SK-N-SH (cell line): ENCODE measurements at regions not wholly inside any gene's neighbourhood (a gene's known extent, or its start where the extent isn't known, plus 50 kb on each side); places are given as distances from the start of the nearest gene placed in this dataset.

Experiments used
- CHD2 ChIP-seq: fragments of 150-350 bp; IDR thresholded peaks from 2 replicates; pipeline ENCODE4 v1.6.1; 2018; ENCODE audit warnings: low read length; ENCODE audit not compliant: partially characterized antibody
- ELF1 ChIP-seq: IDR thresholded peaks from 2 replicates; pipeline ENCODE4 v1.4.0; 2012
- EP300 ChIP-seq, 2 experiments: IDR thresholded peaks; 2 replicates each; pipeline versions ENCODE4 v1.4.0 to v1.6.1; 2012; ENCODE audit warnings: borderline replicate concordance in 1 of 2, low read depth in 1 of 2, low read length in 1 of 2
- EZH2phosphoT487 ChIP-seq: fragments of 200-600 bp; sonication (generic); IDR thresholded peaks from 2 replicates; pipeline ENCODE4 v1.6.1; 2017; ENCODE audit warnings: low read depth, mixed run types, mild to moderate bottlenecking, antibody characterized with exemption, moderate library complexity, borderline replicate concordance
- FOXJ3 ChIP-seq: sonication (generic); formaldehyde crosslinking; IDR thresholded peaks from 2 replicates; pipeline ENCODE4 v1.5.1; 2020; ENCODE audit warnings: mild to moderate bottlenecking, missing genetic modification reagents
- FOXM1 ChIP-seq: IDR thresholded peaks from 2 replicates; pipeline ENCODE4 v1.4.0; 2012; ENCODE audit warnings: low read depth, mild to moderate bottlenecking
- JUND ChIP-seq: IDR thresholded peaks from 2 replicates; pipeline ENCODE4 v1.4.0; 2012
- NRF1 ChIP-seq: IDR thresholded peaks from 2 replicates; pipeline ENCODE4 v1.6.1; 2012; ENCODE audit warnings: low read depth, mild to moderate bottlenecking, low read length
- POLR2AphosphoS5 ChIP-seq: IDR thresholded peaks from 2 replicates; pipeline ENCODE4 v1.6.1; 2012; ENCODE audit warnings: low read depth, low read length
- RAD21 ChIP-seq: IDR thresholded peaks from 2 replicates; pipeline ENCODE4 v1.6.1; 2012; ENCODE audit warnings: mild to moderate bottlenecking, low read length
- RFX5 ChIP-seq: IDR thresholded peaks from 2 replicates; pipeline ENCODE4 v1.6.1; 2012; ENCODE audit warnings: mild to moderate bottlenecking, improper control_type of control experiment, low read length
- SIN3A ChIP-seq: IDR thresholded peaks from 2 replicates; pipeline ENCODE4 v1.6.1; 2012; ENCODE audit warnings: low read depth, mild to moderate bottlenecking, low read length, moderate library complexity, borderline replicate concordance
- TF ChIP-seq, protein P1 (sequence below): fragments of 200-600 bp; sonication (generic); IDR thresholded peaks from 2 replicates; pipeline ENCODE4 v1.6.1; 2017; ENCODE audit warnings: antibody characterized with exemption, mild to moderate bottlenecking, moderate library complexity
- TF ChIP-seq, protein P2 (sequence below): IDR thresholded peaks from 2 replicates; pipeline ENCODE4 v1.4.0; 2012; ENCODE audit warnings: low read depth

- TF ChIP-seq NRF1 = no peak
- TF ChIP-seq, protein P1, sequence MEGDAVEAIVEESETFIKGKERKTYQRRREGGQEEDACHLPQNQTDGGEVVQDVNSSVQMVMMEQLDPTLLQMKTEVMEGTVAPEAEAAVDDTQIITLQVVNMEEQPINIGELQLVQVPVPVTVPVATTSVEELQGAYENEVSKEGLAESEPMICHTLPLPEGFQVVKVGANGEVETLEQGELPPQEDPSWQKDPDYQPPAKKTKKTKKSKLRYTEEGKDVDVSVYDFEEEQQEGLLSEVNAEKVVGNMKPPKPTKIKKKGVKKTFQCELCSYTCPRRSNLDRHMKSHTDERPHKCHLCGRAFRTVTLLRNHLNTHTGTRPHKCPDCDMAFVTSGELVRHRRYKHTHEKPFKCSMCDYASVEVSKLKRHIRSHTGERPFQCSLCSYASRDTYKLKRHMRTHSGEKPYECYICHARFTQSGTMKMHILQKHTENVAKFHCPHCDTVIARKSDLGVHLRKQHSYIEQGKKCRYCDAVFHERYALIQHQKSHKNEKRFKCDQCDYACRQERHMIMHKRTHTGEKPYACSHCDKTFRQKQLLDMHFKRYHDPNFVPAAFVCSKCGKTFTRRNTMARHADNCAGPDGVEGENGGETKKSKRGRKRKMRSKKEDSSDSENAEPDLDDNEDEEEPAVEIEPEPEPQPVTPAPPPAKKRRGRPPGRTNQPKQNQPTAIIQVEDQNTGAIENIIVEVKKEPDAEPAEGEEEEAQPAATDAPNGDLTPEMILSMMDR = no peak
- TF ChIP-seq FOXM1 = no peak
- TF ChIP-seq RAD21 = no peak
- no peak for TF ChIP-seq RFX5
- no peak for TF ChIP-seq EP300 (IDR thresholded peaks at IDR 0.05; ENCODE audit: borderline replicate concordance in 1 of 2, low read depth in 1 of 2, low read length in 1 of 2)
- no peak for TF ChIP-seq FOXJ3 (CRISPR knock-in tag)
- no peak for TF ChIP-seq CHD2
- TF ChIP-seq, protein P2, sequence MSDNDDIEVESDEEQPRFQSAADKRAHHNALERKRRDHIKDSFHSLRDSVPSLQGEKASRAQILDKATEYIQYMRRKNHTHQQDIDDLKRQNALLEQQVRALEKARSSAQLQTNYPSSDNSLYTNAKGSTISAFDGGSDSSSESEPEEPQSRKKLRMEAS = no peak
- TF ChIP-seq EZH2phosphoT487 = no peak
- TF ChIP-seq POLR2AphosphoS5 = no peak
- TF ChIP-seq ELF1 = no peak
- TF ChIP-seq JUND = no peak
- no peak for TF ChIP-seq SIN3A
These were observed 88.9 kb downstream of the PCDH1 start for GRCh38 chr5:141789330-141789729.
